CD14-positive monocyte (primary cell): ENCODE measurements at regions not wholly inside any gene's neighbourhood (a gene's known extent, or its start where the extent isn't known, plus 50 kb on each side); places are given as distances from the start of the nearest gene placed in this dataset.

ENCODE experiments used
- DNase-seq, 3 donors: peaks; one replicate each; pipeline ENCODE4 v3.0.0-alpha.2; 2011 to 2022
- H2AFZ ChIP-seq: 2 replicates; pipeline ENCODE4 v1.6.0; 2012; ENCODE audit warnings: mild to moderate bottlenecking, low read depth, low read length, inconsistent platforms; ENCODE audit not compliant: insufficient read depth, poor library complexity, severe bottlenecking
- H3K27ac ChIP-seq, 2 donors: 1 replicate in 1 of 2; 2 replicates in 1 of 2; pipeline ENCODE4 v1.5.1; 2012 to 2013; ENCODE audit warnings: low read length in 2 of 2, control low read depth in 1 of 2, inconsistent platforms in 1 of 2, low read depth in 1 of 2, mild to moderate bottlenecking in 1 of 2
- H3K27me3 ChIP-seq, 2 donors: one replicate each; pipeline versions ENCODE4 v1.6.0 to v1.6.1; 2011 to 2013; ENCODE audit warnings: low read length in 2 of 2; ENCODE audit not compliant: control insufficient read depth in 2 of 2, insufficient read depth in 2 of 2
- H3K36me3 ChIP-seq, 2 donors: replicated peaks in 1 of 2; 1 replicate in 1 of 2; 2 replicates in 1 of 2; pipeline versions ENCODE4 v1.5.1 to v1.6.1; 2012 to 2013; ENCODE audit warnings: low read length in 2 of 2, control low read depth in 1 of 2, inconsistent platforms in 1 of 2, mild to moderate bottlenecking in 1 of 2; ENCODE audit not compliant: insufficient read depth in 2 of 2, control insufficient read depth in 1 of 2
- H3K4me1 ChIP-seq, 2 donors: 1 replicate in 1 of 2; 2 replicates in 1 of 2; pipeline versions ENCODE4 v1.5.1 to v1.6.1; 2012 to 2013; ENCODE audit warnings: low read length in 2 of 2, control low read depth in 1 of 2, inconsistent platforms in 1 of 2, mild to moderate bottlenecking in 1 of 2, moderate library complexity in 1 of 2; ENCODE audit not compliant: insufficient read depth in 2 of 2, control insufficient read depth in 1 of 2
- H3K4me2 ChIP-seq: replicated peaks from 2 replicates; pipeline ENCODE3; 2012; ENCODE audit warnings: low read length, moderate library complexity, mild to moderate bottlenecking; ENCODE audit not compliant: poor library complexity, severe bottlenecking; ENCODE audit errors: extremely low read depth
- H3K4me3 ChIP-seq, 3 experiments: fragments of 200-600 bp in 1 of 3; sonication (generic) in 1 of 3; replicated peaks in 1 of 3; 1 replicate in 2 of 3; 2 replicates in 1 of 3; pipeline ENCODE4 v1.5.1; 2011 to 2013; ENCODE audit warnings: low read length in 3 of 3, mild to moderate bottlenecking in 3 of 3, control low read depth in 2 of 3, low read depth in 2 of 3, inconsistent platforms in 1 of 3, moderate library complexity in 1 of 3
- H3K79me2 ChIP-seq: 2 replicates; pipeline ENCODE4 v1.6.0; 2012; ENCODE audit warnings: mild to moderate bottlenecking, control low read depth, inconsistent platforms, low read length, moderate library complexity; ENCODE audit not compliant: insufficient read depth
- H3K9ac ChIP-seq: 2 replicates; pipeline ENCODE4 v1.6.0; 2017; ENCODE audit warnings: low read length, mild to moderate bottlenecking; ENCODE audit not compliant: insufficient read depth, poor library complexity, severe bottlenecking
- H3K9me3 ChIP-seq, 2 donors: replicated peaks in 1 of 2; 1 replicate in 1 of 2; 2 replicates in 1 of 2; pipeline versions ENCODE4 v1.5.1 to v1.6.1; 2012 to 2013; ENCODE audit warnings: low read length in 2 of 2, control low read depth in 1 of 2; ENCODE audit not compliant: control insufficient read depth in 1 of 2, insufficient read depth in 1 of 2
- H4K20me1 ChIP-seq: 2 replicates; pipeline ENCODE4 v1.6.0; 2012; ENCODE audit warnings: mild to moderate bottlenecking, low read length, control low read depth, moderate library complexity; ENCODE audit not compliant: insufficient read depth
- H3K27ac Mint-ChIP-seq, 7 donors: one replicate each; pipeline ENCODE4 v1.8.0; 2020; ENCODE audit warnings: mild to moderate bottlenecking in 7 of 7, mixed read lengths in 7 of 7, moderate library complexity in 6 of 7, inconsistent platforms in 2 of 7
- H3K27me3 Mint-ChIP-seq, 3 donors: one replicate each; pipeline ENCODE4 v1.8.0; 2021 to 2022; ENCODE audit warnings: low read depth in 3 of 3, mild to moderate bottlenecking in 3 of 3, mixed read lengths in 3 of 3, moderate library complexity in 3 of 3, inconsistent platforms in 1 of 3
- H3K36me3 Mint-ChIP-seq, 2 donors: one replicate each; pipeline ENCODE4 v1.8.0; 2020; ENCODE audit warnings: mixed read lengths in 2 of 2, inconsistent platforms in 1 of 2, mild to moderate bottlenecking in 1 of 2
- H3K4me1 Mint-ChIP-seq: one replicate; pipeline ENCODE4 v1.8.0; 2020; ENCODE audit warnings: mild to moderate bottlenecking, mixed read lengths
- H3K4me3 Mint-ChIP-seq, 2 donors: one replicate each; pipeline ENCODE4 v1.8.0; 2020; ENCODE audit warnings: mild to moderate bottlenecking in 2 of 2, mixed read lengths in 2 of 2, moderate library complexity in 1 of 2
- H3K9me3 Mint-ChIP-seq, 7 donors: one replicate each; pipeline ENCODE4 v1.8.0; 2020 to 2022; ENCODE audit warnings: mixed read lengths in 7 of 7, mild to moderate bottlenecking in 6 of 7, moderate library complexity in 6 of 7, inconsistent platforms in 2 of 7
- CTCF ChIP-seq: fragments of 200-600 bp; IDR thresholded peaks from one replicate; pipeline ENCODE4 v1.8.0; 2022; ENCODE audit warnings: antibody characterized with exemption, mild to moderate bottlenecking
- WGBS: methylation state at CpG from one replicate; pipeline ENCODE4 v1.1.5; 2013; ENCODE audit warnings: missing lambda C conversion rate; ENCODE audit not compliant: insufficient coverage; 5-methylcytosine and 5-hydroxymethylcytosine counted together
- intact Hi-C, 2 donors: fragments of 100-400 bp; cut with micrococcal nuclease; formaldehyde crosslinking; loops; one replicate each; pipeline versions ENCODE4 v1.15.0 to v1.15.1; 2023

DNA sequence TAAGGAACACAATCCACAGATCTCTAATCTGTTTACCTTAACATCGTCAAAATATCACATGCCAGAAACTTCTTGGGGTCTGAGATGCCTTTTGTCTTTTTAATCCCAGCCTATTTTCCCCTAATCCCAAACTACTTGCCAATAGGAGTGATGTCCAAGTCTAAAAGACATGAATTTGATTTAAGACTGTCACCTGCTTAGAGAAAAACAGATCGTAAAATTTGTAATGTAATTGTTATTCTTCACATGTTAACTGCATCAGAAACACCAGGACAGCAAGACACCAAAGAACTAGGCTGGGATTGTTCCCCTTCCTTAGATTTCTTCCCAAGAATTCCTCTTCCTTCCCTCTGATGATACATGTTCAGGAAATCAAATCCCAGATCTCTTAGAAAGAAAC is 198.1 kb upstream of the ARHGAP20 start:
- H3K9me3 Mint-ChIP-seq, result peaks cover 0 to 6% (median 0%) of the 10 kb centered on the region in 7 donors
- H3K27ac Mint-ChIP-seq, result no peak overlapping the region
- no peak overlapping the region for H3K4me2 ChIP-seq
- no peaks in the 10 kb centered on the region for H3K9me3 ChIP-seq
- intact Hi-C loops, result no loop called here
- no peak overlapping the region for H3K4me3 Mint-ChIP-seq
- WGBS, result 80% methylated on average over 1 of the region's 2 CpGs
- no peak overlapping the region for H3K9ac ChIP-seq
- H3K36me3 Mint-ChIP-seq, result peaks cover 0 to 2% of the 10 kb centered on the region in 2 donors
- H3K27ac ChIP-seq, result no peak overlapping the region
- H4K20me1 ChIP-seq, result no peaks in the 10 kb centered on the region
- H3K27me3 ChIP-seq, result peaks cover 0 to 12% of the 10 kb centered on the region in 2 donors
- no peak overlapping the region for H2AFZ ChIP-seq
- no peak overlapping the region for H3K4me3 ChIP-seq
- H3K4me1 Mint-ChIP-seq, result peaks cover 26% of the 10 kb centered on the region
- peaks cover 19 to 20% of the 10 kb centered on the region in 2 donors for H3K4me1 ChIP-seq
- H3K79me2 ChIP-seq, result no peaks in the 10 kb centered on the region
- peaks cover 11 to 24% (median 11%) of the 10 kb centered on the region in 3 donors for H3K27me3 Mint-ChIP-seq
- H3K36me3 ChIP-seq, result no peaks in the 10 kb centered on the region
- TF ChIP-seq CTCF, result no peak
- no peak for DNase-seq

DNA sequence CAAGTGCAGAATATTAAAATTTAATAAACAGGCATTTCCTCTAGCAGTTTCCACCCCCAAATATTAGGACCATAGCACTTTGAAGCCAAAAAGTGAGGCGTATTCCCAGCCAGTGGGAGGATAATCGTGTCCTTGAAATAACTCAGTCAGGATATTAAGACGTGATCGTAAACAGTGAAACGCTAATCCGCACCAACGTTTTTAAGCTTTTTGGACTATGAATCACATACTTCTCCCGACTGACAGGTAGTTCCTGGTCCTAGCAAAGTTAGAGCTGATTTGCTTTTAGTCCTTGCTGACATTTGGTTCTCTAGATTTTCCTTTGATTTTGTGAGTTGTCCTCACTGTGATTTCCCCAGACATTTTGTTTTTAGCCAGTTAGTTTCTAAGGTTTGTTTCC is 197.1 kb upstream of the ARHGAP20 start:
- H3K4me3 Mint-ChIP-seq, result peak overlapping the region in 1 of 2 donors; percentile 17
- Histone ChIP-seq H3K9ac (no peak overlapping the region), H3K27ac (no peak overlapping the region), H2AFZ (no peak overlapping the region), H3K79me2 (no peaks in the 10 kb centered on the region), H3K4me1 (peaks cover 19 to 20% of the 10 kb centered on the region in 2 donors), H3K4me2 (no peak overlapping the region), H3K9me3 (no peaks in the 10 kb centered on the region), H3K36me3 (no peaks in the 10 kb centered on the region), H3K27me3 (peaks cover 0 to 17% of the 10 kb centered on the region in 2 donors), H3K4me3 (no peak overlapping the region), H4K20me1 (no peaks in the 10 kb centered on the region)
- H3K9me3 Mint-ChIP-seq, result peaks cover 0 to 6% (median 0%) of the 10 kb centered on the region in 7 donors
- no peak for DNase-seq
- TF ChIP-seq CTCF, result no peak
- H3K36me3 Mint-ChIP-seq, result peaks cover 0 to 2% of the 10 kb centered on the region in 2 donors
- H3K4me1 Mint-ChIP-seq, result peaks cover 26% of the 10 kb centered on the region
- 42% methylated on average over 6 of the region's 8 CpGs for WGBS
- intact Hi-C loops, result no loop called here
- H3K27me3 Mint-ChIP-seq, result peaks cover 11 to 26% (median 11%) of the 10 kb centered on the region in 3 donors
- no peak overlapping the region for H3K27ac Mint-ChIP-seq
